HG03175 (cell line): ENCODE measurements at regions not wholly inside any gene's neighbourhood (a gene's known extent, or its start where the extent isn't known, plus 50 kb on each side); places are given as distances from the start of the nearest gene placed in this dataset.
"Not testable (repeated sequence)": the region's sequence is repeated elsewhere in the genome, so short reads cannot be mapped to it uniquely, and the experiment has no call there.

ENCODE experiments used
- ATAC-seq: cut with Tn5 transposase; IDR thresholded peaks from one replicate; pipeline ENCODE4 v1.9.1; 2021; ENCODE audit warnings: mild to moderate bottlenecking, moderate library complexity; ENCODE audit not compliant: unreplicated experiment

- no peak for ATAC-seq
Observed at GRCh38 chr12:131619736-131620506, 91.0 kb upstream of the SFSWAP start.

GRCh38 chr12:131620520-131620919 lies 90.4 kb upstream of the SFSWAP start:
- no peak for ATAC-seq

- no peak for ATAC-seq
Observed at GRCh38 chr12:131620946-131621681, 89.8 kb upstream of the SFSWAP start.

- no peak for ATAC-seq
Observed at GRCh38 chr12:131621701-131622421, 89.0 kb upstream of the SFSWAP start.

GRCh38 chr12:131622422-131622955 lies 88.4 kb upstream of the SFSWAP start:
- ATAC-seq, result no peak

GRCh38 chr12:131623404-131624368 lies 87.2 kb upstream of the SFSWAP start:
- ATAC-seq, result not testable (repeated sequence)

GRCh38 chr12:131624369-131624739 lies 86.5 kb upstream of the SFSWAP start:
- not testable (repeated sequence) for ATAC-seq

GRCh38 chr12:131624756-131625501 lies 86.0 kb upstream of the SFSWAP start:
- ATAC-seq, result not testable (repeated sequence)

- ATAC-seq, result not testable (repeated sequence)
Observed at GRCh38 chr12:131625966-131626722, 84.7 kb upstream of the SFSWAP start.

GRCh38 chr12:131627151-131628022 lies 83.5 kb upstream of the SFSWAP start:
- ATAC-seq, result not testable (repeated sequence)

- ATAC-seq, result no peak
Observed at GRCh38 chr12:131628023-131628740, 82.7 kb upstream of the SFSWAP start.

GRCh38 chr12:131628766-131629448 lies 82.0 kb upstream of the SFSWAP start:
- ATAC-seq, result no peak

GRCh38 chr12:131631230-131631629 lies 79.7 kb upstream of the SFSWAP start:
- no peak for ATAC-seq

- not testable (repeated sequence) for ATAC-seq
Observed at GRCh38 chr12:131631889-131632651, 78.8 kb upstream of the SFSWAP start.

- not testable (repeated sequence) for ATAC-seq
Observed at GRCh38 chr12:131632652-131633023, 78.3 kb upstream of the SFSWAP start.

- not testable (repeated sequence) for ATAC-seq
Observed at GRCh38 chr12:131633610-131634009, 77.3 kb upstream of the SFSWAP start.
